A549 (cell line): ENCODE measurements at regions not wholly inside any gene's neighbourhood (a gene's known extent, or its start where the extent isn't known, plus 50 kb on each side); places are given as distances from the start of the nearest gene placed in this dataset.
"Not testable (repeated sequence)": the region's sequence is repeated elsewhere in the genome, so short reads cannot be mapped to it uniquely, and the experiment has no call there.

ENCODE experiments used
- ATAC-seq, 2 experiments: fragments of 200-7000 bp in 1 of 2; fragments of >200 bp in 1 of 2; cut with Nextera tagmentation in 1 of 2; cut with Tn5 transposase in 1 of 2; 3 replicates each; pipeline versions ENCODE4 v1.8.0 to v1.9.1; 2018 to 2020; ENCODE audit warnings: mild to moderate bottlenecking in 1 of 2, moderate library complexity in 1 of 2
- CTCF ChIA-PET: fragments of 300-600 bp; sonication (Branson Sonifier 250); formaldehyde crosslinking; extraction: SDS; loops from one replicate; lab custom pipeline; 2021; ENCODE audit warnings: antibody characterized with exemption, inconsistent platforms; lab: Yijun Ruan, JAX
- POLR2A ChIA-PET: fragments of 350-600 bp; formaldehyde crosslinking; extraction: SDS; loops from one replicate; lab custom pipeline; 2021; ENCODE audit warnings: antibody characterized with exemption, inconsistent platforms; lab: Yijun Ruan, JAX
- DNase-seq, 2 experiments: peaks; one replicate each; pipeline versions ENCODE4 v3.0.0 to v3.0.0-alpha.2; 2011 to 2016; ENCODE audit warnings: low read depth in 1 of 2, low spot score in 1 of 2
- FAIRE-seq: peaks from 2 replicates; lab custom pipeline; 2011; peaks lifted over from hg19 to GRCh38; lab: Jason Lieb, UNC
- H3K27ac ChIP-seq, 2 experiments: fragments of >200 bp; sonication (Bioruptor Twin); formaldehyde crosslinking; 3 replicates each; pipeline ENCODE4 v1.5.1; 2016 to 2017
- H3K4me1 ChIP-seq: fragments of >200 bp; sonication (Bioruptor Twin); formaldehyde crosslinking; 3 replicates; pipeline ENCODE4 v1.6.1; 2016
- H3K4me2 ChIP-seq: fragments of >200 bp; sonication (Bioruptor Twin); formaldehyde crosslinking; 3 replicates; pipeline ENCODE4 v1.6.1; 2016
- H3K4me3 ChIP-seq: fragments of >200 bp; sonication (Bioruptor Twin); formaldehyde crosslinking; 3 replicates; pipeline ENCODE4 v1.5.1; 2016
- H3K9me3 ChIP-seq: fragments of >200 bp; sonication (Bioruptor Twin); formaldehyde crosslinking; 3 replicates; pipeline ENCODE4 v1.6.1; 2016
- BHLHE40 ChIP-seq: IDR thresholded peaks from 2 replicates; pipeline ENCODE4 v1.6.1; 2012; ENCODE audit warnings: low read depth, low read length, inconsistent platforms
- CEBPB ChIP-seq, 2 experiments: fragments of >200 bp in 1 of 2; sonication (Bioruptor Twin) in 1 of 2; formaldehyde crosslinking in 1 of 2; IDR thresholded peaks; 2 replicates each; pipeline ENCODE4 v1.6.1; 2012 to 2016
- EHMT2 ChIP-seq: fragments of 200-600 bp; sonication (generic); IDR thresholded peaks from 2 replicates; pipeline ENCODE4 v1.6.1; 2016; ENCODE audit warnings: antibody characterized with exemption, low read depth, mild to moderate bottlenecking, moderate library complexity
- EP300 ChIP-seq, 2 experiments: fragments of >200 bp; sonication (Bioruptor Twin); formaldehyde crosslinking; IDR thresholded peaks; 2 replicates in 1 of 2; 3 replicates in 1 of 2; pipeline ENCODE4 v1.6.1; 2016 to 2017
- FOSL2 ChIP-seq, 2 experiments: fragments of 450-650 bp in 1 of 2; fragments of >200 bp in 1 of 2; sonication (Bioruptor Twin) in 1 of 2; formaldehyde crosslinking; IDR thresholded peaks; 2 replicates each; pipeline versions ENCODE4 v1.5.0 to v1.6.1; 2016 to 2020; ENCODE audit warnings: mild to moderate bottlenecking in 1 of 2, moderate library complexity in 1 of 2
- HDAC2 ChIP-seq: fragments of 200-600 bp; sonication (generic); IDR thresholded peaks from 2 replicates; pipeline ENCODE4 v1.6.1; 2016
- HOXA7 ChIP-seq: fragments of 250-450 bp; sonication (Bioruptor Pico); IDR thresholded peaks from 2 replicates; pipeline ENCODE4 v1.5.0; 2020; ENCODE audit warnings: mild to moderate bottlenecking, moderate library complexity
- JUN ChIP-seq, 2 experiments: fragments of >200 bp; sonication (Bioruptor Twin); formaldehyde crosslinking; IDR thresholded peaks; 2 replicates in 1 of 2; 3 replicates in 1 of 2; pipeline ENCODE4 v1.6.1; 2016 to 2017
- KDM1A ChIP-seq: fragments of 200-600 bp; sonication (generic); IDR thresholded peaks from 2 replicates; pipeline ENCODE4 v1.6.1; 2016; ENCODE audit warnings: low read depth, mild to moderate bottlenecking
- KDM5A ChIP-seq: fragments of 200-600 bp; sonication (generic); IDR thresholded peaks from 2 replicates; pipeline ENCODE4 v1.6.1; 2016; ENCODE audit warnings: antibody characterized with exemption, mild to moderate bottlenecking
- MAX ChIP-seq: IDR thresholded peaks from 2 replicates; pipeline ENCODE4 v1.6.1; 2012
- NFE2L2 ChIP-seq: fragments of 150-350 bp; conservative IDR thresholded peaks from 2 replicates; pipeline ENCODE4 v1.6.1; 2014; ENCODE audit warnings: low read length
- PHF8 ChIP-seq: fragments of 200-600 bp; sonication (generic); IDR thresholded peaks from 2 replicates; pipeline ENCODE4 v1.6.1; 2016; ENCODE audit warnings: low read depth, mild to moderate bottlenecking, antibody characterized with exemption, moderate library complexity, borderline replicate concordance
- TFCP2L1 ChIP-seq: fragments of 250-450 bp; sonication (Bioruptor Pico); IDR thresholded peaks from 2 replicates; pipeline ENCODE4 v1.5.0; 2021; ENCODE audit warnings: mild to moderate bottlenecking
- ZC3H11A ChIP-seq: fragments of 450-650 bp; IDR thresholded peaks from 2 replicates; pipeline ENCODE4 v1.6.1; 2014; ENCODE audit warnings: antibody characterized with exemption, mild to moderate bottlenecking
- ZFP36 ChIP-seq: fragments of 450-650 bp; IDR thresholded peaks from 2 replicates; pipeline ENCODE4 v1.6.1; 2014; ENCODE audit warnings: borderline replicate concordance; ENCODE audit not compliant: partially characterized antibody
- WGBS: methylation state at CpG from one replicate; pipeline ENCODE4 v1.1.6; 2017; ENCODE audit errors: missing lambda C conversion rate; 5-methylcytosine and 5-hydroxymethylcytosine counted together
- TF ChIP-seq, protein P1 (sequence below): fragments of 250-450 bp; sonication (Bioruptor Pico); IDR thresholded peaks from 2 replicates; pipeline ENCODE4 v1.5.0; 2020; ENCODE audit warnings: low read depth, mild to moderate bottlenecking, moderate library complexity
- TF ChIP-seq, protein P2 (sequence below): IDR thresholded peaks from 2 replicates; pipeline ENCODE4 v1.6.1; 2012; ENCODE audit warnings: low read depth, borderline replicate concordance

DNA sequence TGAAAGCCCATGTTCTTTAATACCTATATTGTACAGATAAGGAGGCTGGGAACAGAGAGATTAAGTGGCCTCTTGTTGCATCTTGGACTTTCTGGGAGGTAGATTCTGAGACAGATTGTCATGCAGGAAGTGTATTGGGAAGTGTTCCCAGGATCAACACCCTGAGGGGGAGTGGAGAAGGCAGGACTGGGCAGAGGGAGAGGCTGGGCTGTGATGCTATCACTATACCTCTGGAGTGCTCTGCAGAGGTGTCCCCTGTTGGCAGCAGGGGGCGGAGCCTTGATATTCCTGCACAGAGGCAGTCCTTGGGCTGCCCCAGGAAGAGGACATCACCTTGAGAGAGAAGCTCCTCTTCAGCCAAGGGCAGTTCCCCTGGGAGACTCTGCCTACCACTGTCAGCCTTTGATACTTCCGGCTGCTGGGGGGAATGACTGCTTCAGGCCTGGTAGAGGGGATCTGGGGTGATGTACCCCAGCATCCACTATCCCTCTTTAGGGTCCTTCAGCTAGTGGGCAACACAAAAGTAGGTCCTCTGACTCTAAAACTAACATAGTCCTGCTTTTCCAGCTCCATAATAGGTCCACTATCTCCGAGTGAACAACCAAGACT, 97.4 kb upstream of the RNU6-1 start:
- H3K4me3 ChIP-seq = no peak overlapping the region
- 85% methylated on average over 3 of the region's 3 CpGs for WGBS

DNA sequence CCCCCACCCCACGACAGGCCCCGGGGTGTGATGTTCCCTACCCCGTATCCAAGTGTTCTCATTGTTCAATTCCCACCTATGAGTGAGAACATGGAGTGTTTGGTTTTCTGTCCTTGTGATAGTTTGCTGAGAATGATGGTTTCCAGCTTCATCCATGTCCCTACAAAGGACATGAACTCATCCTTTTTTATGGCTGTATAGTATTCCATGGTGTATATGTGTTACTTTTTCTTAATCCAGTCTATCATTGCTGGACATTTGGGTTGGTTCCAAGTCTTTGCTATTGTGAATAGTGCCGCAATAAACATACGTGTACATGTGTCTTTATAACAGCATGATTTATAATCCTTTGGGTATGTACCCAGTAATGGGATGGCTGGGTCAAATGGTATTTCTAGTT, 99.3 kb upstream of the RNU6-1 start:
- CTCF ChIA-PET = not testable (repeated sequence)

More for the DNA sequence above, 97.4 kb upstream of the RNU6-1 start:
- Histone ChIP-seq H3K4me1 (peaks cover 20% of the 10 kb centered on the region), H3K9me3 (no peaks in the 10 kb centered on the region), H3K4me2 (peak overlapping the region; percentile 36; the same call in 2 of the 3 replicates), H3K27ac (peak overlapping the region; percentile 10 to 65; a peak in 2 of 6 replicates)
- ATAC-seq (peak; percentile 76 to 85), DNase-seq (peak in 1 of 2 experiments; percentile 65), FAIRE-seq (no peak)
- POLR2A ChIA-PET = no interaction called here
- CTCF ChIA-PET = interaction anchor here (1.0 to 2.3 kb wide), 3 partner anchors 10 to 74 kb away, joined by 3 to 11 read pairs (median 9); no protein-coding TSS in a partner anchor
- no peak for TF ChIP-seq KDM5A
- TF ChIP-seq NFE2L2 = no peak
- no peak for TF ChIP-seq EHMT2
- TF ChIP-seq TFCP2L1 (CRISPR knock-in tag) = no peak
- TF ChIP-seq, protein P1, sequence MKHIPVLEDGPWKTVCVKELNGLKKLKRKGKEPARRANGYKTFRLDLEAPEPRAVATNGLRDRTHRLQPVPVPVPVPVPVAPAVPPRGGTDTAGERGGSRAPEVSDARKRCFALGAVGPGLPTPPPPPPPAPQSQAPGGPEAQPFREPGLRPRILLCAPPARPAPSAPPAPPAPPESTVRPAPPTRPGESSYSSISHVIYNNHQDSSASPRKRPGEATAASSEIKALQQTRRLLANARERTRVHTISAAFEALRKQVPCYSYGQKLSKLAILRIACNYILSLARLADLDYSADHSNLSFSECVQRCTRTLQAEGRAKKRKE (CRISPR knock-in tag) = no peak
- no peak for TF ChIP-seq BHLHE40
- no peak for TF ChIP-seq MAX
- TF ChIP-seq FOSL2 (IDR thresholded peaks at IDR 0.05) = no peak
- TF ChIP-seq FOSL2 (CRISPR knock-in tag; IDR thresholded peaks at IDR 0.05) = no peak
- no peak for TF ChIP-seq ZFP36
- TF ChIP-seq PHF8 = no peak
- TF ChIP-seq JUN (IDR thresholded peaks at IDR 0.05) = no peak
- no peak for TF ChIP-seq HDAC2
- TF ChIP-seq CEBPB (IDR thresholded peaks at IDR 0.05) = no peak
- no peak for TF ChIP-seq ZC3H11A
- TF ChIP-seq, protein P2, sequence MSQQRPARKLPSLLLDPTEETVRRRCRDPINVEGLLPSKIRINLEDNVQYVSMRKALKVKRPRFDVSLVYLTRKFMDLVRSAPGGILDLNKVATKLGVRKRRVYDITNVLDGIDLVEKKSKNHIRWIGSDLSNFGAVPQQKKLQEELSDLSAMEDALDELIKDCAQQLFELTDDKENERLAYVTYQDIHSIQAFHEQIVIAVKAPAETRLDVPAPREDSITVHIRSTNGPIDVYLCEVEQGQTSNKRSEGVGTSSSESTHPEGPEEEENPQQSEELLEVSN = no peak
- TF ChIP-seq HOXA7 (CRISPR knock-in tag) = no peak
- no peak for TF ChIP-seq KDM1A
- TF ChIP-seq EP300 (IDR thresholded peaks at IDR 0.05) = no peak

GRCh38 chr15:67939588-67940323, 99.9 kb upstream of the RNU6-1 start:
- H3K4me1 ChIP-seq = peaks cover 20% of the 10 kb centered on the region
- CTCF ChIA-PET, H3K4me2 ChIP-seq, H3K27ac ChIP-seq, ATAC-seq, FAIRE-seq, POLR2A ChIA-PET, DNase-seq, H3K4me3 ChIP-seq, H3K9me3 ChIP-seq: not testable (repeated sequence)
- WGBS = 68% methylated on average over 5 of the region's 5 CpGs

More for the DNA sequence above, 99.3 kb upstream of the RNU6-1 start:
- H3K4me1 ChIP-seq = peaks cover 20% of the 10 kb centered on the region
- H3K4me3 ChIP-seq, ATAC-seq, DNase-seq, POLR2A ChIA-PET, H3K27ac ChIP-seq, H3K9me3 ChIP-seq, FAIRE-seq, H3K4me2 ChIP-seq: not testable (repeated sequence)
- 98% methylated on average over 5 of the region's 5 CpGs for WGBS
